ENCODE measurements at regions not wholly inside any gene's neighbourhood (a gene's known extent, or its start where the extent isn't known, plus 50 kb on each side); places are given as distances from the start of the nearest gene placed in this dataset.

GRCh38 chr20:40808936-40809335 lies 119.9 kb upstream of the MAFB start:
- no peak for DNase-seq (ENCODE audit: low read depth)

GRCh38 chr20:40809361-40809760 lies 120.3 kb upstream of the MAFB start:
- DNase-seq (ENCODE audit: low read depth), result no peak

- no peak for DNase-seq (ENCODE audit: low read depth)
Measured at GRCh38 chr20:40810332-40811000, 121.4 kb upstream of the MAFB start.

- DNase-seq (ENCODE audit: low read depth), result no peak
Measured at GRCh38 chr20:40811004-40811403, 122.0 kb upstream of the MAFB start.

- no peak for DNase-seq (ENCODE audit: low read depth)
Measured at GRCh38 chr20:40811660-40812414, 122.8 kb upstream of the MAFB start.

- no peak for DNase-seq (ENCODE audit: low read depth)
Measured at GRCh38 chr20:40812415-40812925, 123.4 kb upstream of the MAFB start.

- no peak for DNase-seq (ENCODE audit: low read depth)
Measured at GRCh38 chr20:40813029-40813431, 124.0 kb upstream of the MAFB start.

- no peak for DNase-seq (ENCODE audit: low read depth)
Measured at GRCh38 chr20:40813708-40814630, 124.9 kb upstream of the MAFB start.

GRCh38 chr20:40814631-40814960 lies 125.6 kb upstream of the MAFB start:
- no peak for DNase-seq (ENCODE audit: low read depth)

GRCh38 chr20:40815156-40816038 lies 126.4 kb upstream of the MAFB start:
- DNase-seq (ENCODE audit: low read depth), result no peak

GRCh38 chr20:40816039-40816352 lies 127.0 kb upstream of the MAFB start:
- no peak for DNase-seq (ENCODE audit: low read depth)

- no peak for DNase-seq (ENCODE audit: low read depth)
Measured at GRCh38 chr20:40821429-40821828, 132.4 kb upstream of the MAFB start.

- DNase-seq (ENCODE audit: low read depth), result no peak
Measured at GRCh38 chr20:40826699-40827098, 137.7 kb upstream of the MAFB start.

- DNase-seq (ENCODE audit: low read depth), result no peak
Measured at GRCh38 chr20:40835321-40835720, 146.3 kb upstream of the MAFB start.

GRCh38 chr20:40838509-40838908 lies 149.5 kb upstream of the MAFB start:
- no peak for DNase-seq (ENCODE audit: low read depth)

GRCh38 chr20:40843251-40843650 lies 154.2 kb upstream of the MAFB start:
- DNase-seq (ENCODE audit: low read depth), result no peak

GRCh38 chr20:40844332-40844731 lies 155.3 kb upstream of the MAFB start:
- DNase-seq (ENCODE audit: low read depth), result no peak

GRCh38 chr20:40848096-40848495 lies 159.1 kb upstream of the MAFB start:
- no peak for DNase-seq (ENCODE audit: low read depth)

- DNase-seq (ENCODE audit: low read depth), result no peak
Measured at GRCh38 chr20:40848526-40848925, 159.5 kb upstream of the MAFB start.

GRCh38 chr20:40849456-40849855 lies 160.4 kb upstream of the MAFB start:
- DNase-seq (ENCODE audit: low read depth), result no peak

GRCh38 chr20:40851051-40851450 lies 162.0 kb upstream of the MAFB start:
- DNase-seq (ENCODE audit: low read depth), result no peak

- no peak for DNase-seq (ENCODE audit: low read depth)
Measured at GRCh38 chr20:40855269-40855668, 166.2 kb upstream of the MAFB start.
